K562 (cell line): ENCODE measurements at regions not wholly inside any gene's neighbourhood (a gene's known extent, or its start where the extent isn't known, plus 50 kb on each side); places are given as distances from the start of the nearest gene placed in this dataset.

Experiments
- ATAC-seq: fragments of 200-7000 bp; cut with Tn5 transposase; 3 replicates; pipeline ENCODE4 v1.9.1; 2020; ENCODE audit warnings: moderate library complexity
- BruUV-seq: library from RNA; stranded (reverse); fragments of 400-500 nt; replicated peaks from 2 replicates; lab custom pipeline; 2021; lab: Mats Ljungman, UMichigan
- CTCF ChIA-PET: fragments of 300-600 bp; formaldehyde crosslinking; extraction: SDS; loops from one replicate; lab custom pipeline; 2021; ENCODE audit warnings: low intra/inter-chr PET ratio; lab: Yijun Ruan, JAX
- POLR2A ChIA-PET: fragments of 300-600, 350-650 bp; sonication (Branson Sonifier 250); formaldehyde crosslinking; extraction: SDS; loops from one replicate; lab custom pipeline; 2021; ENCODE audit warnings: antibody characterized with exemption, inconsistent platforms; lab: Yijun Ruan, JAX
- DNase-seq, 4 experiments: peaks; one replicate each; pipeline versions ENCODE4 v3.0.0 to v3.0.0-alpha.2; 2011 to 2018; ENCODE audit warnings: low spot score in 3 of 4, mixed read lengths in 3 of 4; ENCODE audit errors: extremely low read depth in 1 of 4
- FAIRE-seq: peaks from 2 replicates; lab custom pipeline; 2011; peaks lifted over from hg19 to GRCh38; lab: Jason Lieb, UNC
- H2AFZ ChIP-seq: 2 replicates; pipeline ENCODE4 v1.6.0; 2011; ENCODE audit warnings: low read depth, low read length, control low read depth, inconsistent platforms
- H3K27ac ChIP-seq: fragments of 200-600 bp; 3 replicates; pipeline ENCODE4 v1.8.0; 2011; ENCODE audit warnings: low read depth, mild to moderate bottlenecking, control low read depth, inconsistent platforms, low read length, moderate library complexity, mixed read lengths; ENCODE audit errors: extremely low read depth
- H3K27me3 ChIP-seq, 2 experiments: fragments of 300-600 bp in 1 of 2; 2 replicates in 1 of 2; 3 replicates in 1 of 2; pipeline versions ENCODE4 v1.6.0 to v1.8.0; 2011; ENCODE audit warnings: inconsistent platforms in 2 of 2, low read length in 2 of 2, mild to moderate bottlenecking in 1 of 2, mixed read lengths in 1 of 2, moderate library complexity in 1 of 2; ENCODE audit not compliant: control insufficient read depth in 2 of 2, insufficient read depth in 2 of 2
- H3K36me3 ChIP-seq: fragments of 300-600 bp; 3 replicates; pipeline ENCODE4 v1.8.0; 2011; ENCODE audit warnings: mild to moderate bottlenecking, low read length, inconsistent platforms; ENCODE audit not compliant: control insufficient read depth, insufficient read depth
- H3K4me1 ChIP-seq, 2 experiments: fragments of 200-600 bp in 1 of 2; replicated peaks in 1 of 2; 2 replicates in 1 of 2; 3 replicates in 1 of 2; pipeline versions ENCODE4 v1.5.1 to v1.8.0; 2011; ENCODE audit warnings: inconsistent platforms in 2 of 2, low read length in 2 of 2, mild to moderate bottlenecking in 1 of 2, mixed read lengths in 1 of 2, moderate library complexity in 1 of 2; ENCODE audit not compliant: control insufficient read depth in 2 of 2, insufficient read depth in 2 of 2
- H3K4me2 ChIP-seq: 2 replicates; pipeline ENCODE4 v1.6.1; 2011; ENCODE audit warnings: low read length, control low read depth, inconsistent platforms, mixed read lengths; ENCODE audit not compliant: insufficient read depth
- H3K4me3 ChIP-seq: fragments of 200-600 bp; sonication (generic), shearing (Covaris generic); 2 replicates; pipeline ENCODE4 v1.5.1; 2016; ENCODE audit warnings: control low read depth, inconsistent platforms
- H3K79me2 ChIP-seq: fragments of 200-600 bp; 3 replicates; pipeline ENCODE4 v1.8.0; 2011; ENCODE audit warnings: low read length, inconsistent platforms; ENCODE audit not compliant: control insufficient read depth, insufficient read depth
- H3K9ac ChIP-seq, 2 experiments: 2 replicates each; pipeline versions ENCODE4 v1.6.0 to v1.6.1; 2011; ENCODE audit warnings: low read depth in 2 of 2, low read length in 2 of 2, control low read depth in 1 of 2, inconsistent platforms in 1 of 2, mild to moderate bottlenecking in 1 of 2, mixed read lengths in 1 of 2; ENCODE audit not compliant: insufficient read depth in 1 of 2
- H3K9me1 ChIP-seq: one replicate; pipeline ENCODE4 v1.6.0; 2011; ENCODE audit warnings: inconsistent platforms, mild to moderate bottlenecking, low read length, moderate library complexity; ENCODE audit not compliant: control insufficient read depth, insufficient read depth
- H3K9me3 ChIP-seq: replicated peaks from 2 replicates; pipeline ENCODE4 v1.5.1; 2011; ENCODE audit warnings: low read depth, low read length, inconsistent platforms; ENCODE audit not compliant: control insufficient read depth, insufficient read depth
- H4K20me1 ChIP-seq: replicated peaks from 2 replicates; pipeline ENCODE4 v1.6.1; 2011; ENCODE audit warnings: low read length, inconsistent platforms, mixed read lengths; ENCODE audit not compliant: control insufficient read depth, insufficient read depth
- RBM25 ChIP-seq: fragments of 200-400 bp; formaldehyde crosslinking; IDR thresholded peaks from 2 replicates; pipeline ENCODE4 v1.6.1; 2018; ENCODE audit warnings: low read length, low read depth, moderate library complexity; ENCODE audit not compliant: severe bottlenecking
- USF1 ChIP-seq: sonication (generic); formaldehyde crosslinking; IDR thresholded peaks from 2 replicates; pipeline ENCODE4 v1.9.0; 2022; ENCODE audit warnings: mild to moderate bottlenecking, missing genetic modification reagents
- WGBS: fragments of 100-300 bp; shearing (Covaris generic); methylation state at CpG from one replicate; pipeline ENCODE4 v1.1.6; 2016; ENCODE audit warnings: low coverage, mixed read lengths; ENCODE audit not compliant: insufficient coverage; ENCODE audit errors: missing lambda C conversion rate; 5-methylcytosine and 5-hydroxymethylcytosine counted together
- in situ Hi-C: fragments of 300-500 bp; cut with MboI; formaldehyde crosslinking; loops from 4 replicates; pipeline ENCODE4 v1.15.0; 2018; ENCODE audit warnings: inconsistent platforms, mixed read lengths
- intact Hi-C: fragments of 100-400 bp; cut with micrococcal nuclease; formaldehyde crosslinking; loops from 2 replicates; pipeline ENCODE4 v1.14.2; 2022

DNA sequence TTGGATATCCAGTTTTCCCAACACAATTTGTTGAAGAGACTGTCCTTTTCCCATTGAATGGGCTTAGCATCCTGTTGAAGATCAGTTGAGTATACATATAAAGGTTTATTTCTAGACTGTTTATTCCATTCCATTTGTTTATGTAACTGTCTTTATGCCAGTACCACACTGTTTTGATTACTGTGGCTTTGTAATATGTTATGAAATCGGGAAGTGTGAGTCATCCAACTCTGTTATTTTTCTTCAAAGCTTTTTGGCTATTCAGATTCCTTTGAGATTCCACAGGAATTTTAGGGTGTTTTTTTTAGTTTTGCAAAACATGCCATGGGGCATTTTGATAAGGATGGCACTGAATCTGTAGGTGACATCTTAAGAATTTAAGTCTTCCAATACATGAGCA is 188.3 kb downstream of the BMP7 start:
- FAIRE-seq = no peak
- POLR2A ChIA-PET = interaction anchor here (0.6 kb wide), 1 partner anchor 101 kb away, joined by 3 read pairs; no protein-coding TSS in a partner anchor
- no peaks in the 10 kb centered on the region for H3K79me2 ChIP-seq
- 0% methylated on average over 1 of the region's 1 CpG for WGBS
- BruUV-seq = no TSS peak
- no peak overlapping the region for H2AFZ ChIP-seq
- H3K4me2 ChIP-seq = no peak overlapping the region
- H3K4me3 ChIP-seq = no peak overlapping the region
- DNase-seq = no peak
- H3K9ac ChIP-seq = no peak overlapping the region
- no peaks in the 10 kb centered on the region for H4K20me1 ChIP-seq
- CTCF ChIA-PET = no interaction called here
- H3K9me3 ChIP-seq = no peaks in the 10 kb centered on the region
- peak; percentile 5 for TF ChIP-seq RBM25
- TF ChIP-seq USF1 (CRISPR knock-in tag) = no peak
- H3K27ac ChIP-seq = no peak overlapping the region
- ATAC-seq = no peak
- intact Hi-C loops (no loop called here), in situ Hi-C loops (no loop called here)
- peaks cover 0 to 9% of the 10 kb centered on the region in 2 experiments; a peak in 3 of 5 replicates for H3K4me1 ChIP-seq
- no peaks in the 10 kb centered on the region for H3K36me3 ChIP-seq
- peaks cover 0 to 10% of the 10 kb centered on the region in 2 experiments; a peak in 1 of 5 replicates for H3K27me3 ChIP-seq
- H3K9me1 ChIP-seq = no peaks in the 10 kb centered on the region
